HT1080 (cell line): ENCODE measurements at regions not wholly inside any gene's neighbourhood (a gene's known extent, or its start where the extent isn't known, plus 50 kb on each side); places are given as distances from the start of the nearest gene placed in this dataset.
"Not testable (repeated sequence)": the region's sequence is repeated elsewhere in the genome, so short reads cannot be mapped to it uniquely, and the experiment has no call there.

ENCODE experiments used
- DNase-seq: peaks from one replicate; pipeline ENCODE4 v3.0.0-alpha.2; 2015; ENCODE audit warnings: low read depth

DNA sequence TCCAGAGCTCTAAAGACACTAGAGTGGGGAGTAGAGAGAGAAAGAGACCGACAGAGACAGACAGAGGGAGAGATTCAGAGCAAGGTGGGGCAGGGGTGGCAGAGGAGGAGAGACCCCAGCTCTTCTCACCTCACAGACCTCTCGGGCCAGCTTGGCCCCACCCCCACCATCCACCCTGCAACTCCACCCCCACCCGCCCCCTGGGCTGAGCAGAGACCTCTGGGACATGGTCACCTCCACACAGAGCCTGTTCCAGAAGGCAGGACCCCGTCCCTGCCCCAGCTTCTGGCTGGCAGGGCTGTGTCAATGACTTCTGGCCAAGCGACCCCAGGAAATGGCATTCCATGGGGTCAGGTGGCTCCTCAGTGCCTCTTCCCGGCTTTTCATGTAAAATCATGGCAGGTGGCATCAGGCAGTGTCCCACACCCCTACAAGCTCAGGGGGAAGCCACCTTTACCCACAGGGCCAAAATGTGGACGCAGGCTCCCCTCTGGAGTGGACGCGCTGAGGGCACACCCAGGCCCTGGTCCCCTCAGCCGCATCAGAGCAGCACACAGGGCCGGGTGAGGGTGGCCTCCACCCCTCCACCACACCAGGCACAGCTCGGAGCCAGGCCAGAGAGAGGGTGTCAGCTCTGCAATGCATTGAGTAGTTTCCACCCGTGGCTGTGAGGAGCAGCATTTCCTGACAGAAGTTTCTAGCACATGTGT is 131.2 kb upstream of the LPCAT1 start:
- DNase-seq = no peak

DNA sequence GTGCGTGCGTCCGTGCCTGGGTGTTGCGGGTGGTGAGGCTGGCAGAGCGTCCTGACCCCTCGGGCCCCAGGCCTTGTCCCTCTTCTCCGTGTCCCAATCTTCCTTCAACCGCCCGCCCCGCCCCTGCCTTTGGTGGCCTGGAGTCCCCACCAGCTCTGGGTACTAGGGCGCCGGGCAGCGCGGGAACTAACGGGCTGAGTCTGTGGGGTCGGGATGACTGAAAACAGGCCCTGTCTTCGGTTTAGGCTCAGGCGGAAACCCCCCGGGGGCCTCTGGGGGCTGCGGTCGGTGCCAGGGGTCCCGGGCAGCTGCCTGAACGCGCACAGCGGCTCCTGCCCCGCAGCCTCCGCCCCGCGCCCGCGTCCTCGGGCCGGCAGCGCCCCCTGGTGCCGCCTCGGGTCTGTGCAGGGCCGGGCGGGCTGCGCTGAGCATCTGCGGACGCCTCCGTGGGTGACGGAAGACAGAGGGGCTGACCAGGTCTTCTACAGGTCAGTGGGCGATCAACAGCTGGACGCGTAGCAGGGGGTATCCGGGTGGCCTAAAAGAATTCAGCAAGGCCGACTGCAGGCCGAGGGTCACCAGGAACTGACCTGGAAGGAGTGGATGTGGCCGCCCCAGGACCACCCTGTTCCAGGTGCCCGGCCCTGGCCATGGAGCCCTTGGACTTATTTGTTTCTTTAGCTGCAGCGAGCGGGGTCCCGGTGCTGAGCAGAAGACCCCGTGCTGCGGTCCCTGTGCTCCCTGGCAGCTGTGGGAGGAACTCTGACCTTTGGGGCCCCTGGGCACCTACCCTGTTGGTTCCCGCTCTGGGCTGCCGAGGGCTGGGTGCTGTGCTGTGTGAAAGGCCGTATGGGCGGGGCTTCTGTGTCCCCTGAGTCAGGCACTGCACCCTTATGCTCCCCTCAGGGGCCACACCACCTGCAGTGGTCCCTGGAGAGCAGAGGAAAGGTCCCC is 130.2 kb upstream of the LPCAT1 start:
- DNase-seq = not testable (repeated sequence)

DNA sequence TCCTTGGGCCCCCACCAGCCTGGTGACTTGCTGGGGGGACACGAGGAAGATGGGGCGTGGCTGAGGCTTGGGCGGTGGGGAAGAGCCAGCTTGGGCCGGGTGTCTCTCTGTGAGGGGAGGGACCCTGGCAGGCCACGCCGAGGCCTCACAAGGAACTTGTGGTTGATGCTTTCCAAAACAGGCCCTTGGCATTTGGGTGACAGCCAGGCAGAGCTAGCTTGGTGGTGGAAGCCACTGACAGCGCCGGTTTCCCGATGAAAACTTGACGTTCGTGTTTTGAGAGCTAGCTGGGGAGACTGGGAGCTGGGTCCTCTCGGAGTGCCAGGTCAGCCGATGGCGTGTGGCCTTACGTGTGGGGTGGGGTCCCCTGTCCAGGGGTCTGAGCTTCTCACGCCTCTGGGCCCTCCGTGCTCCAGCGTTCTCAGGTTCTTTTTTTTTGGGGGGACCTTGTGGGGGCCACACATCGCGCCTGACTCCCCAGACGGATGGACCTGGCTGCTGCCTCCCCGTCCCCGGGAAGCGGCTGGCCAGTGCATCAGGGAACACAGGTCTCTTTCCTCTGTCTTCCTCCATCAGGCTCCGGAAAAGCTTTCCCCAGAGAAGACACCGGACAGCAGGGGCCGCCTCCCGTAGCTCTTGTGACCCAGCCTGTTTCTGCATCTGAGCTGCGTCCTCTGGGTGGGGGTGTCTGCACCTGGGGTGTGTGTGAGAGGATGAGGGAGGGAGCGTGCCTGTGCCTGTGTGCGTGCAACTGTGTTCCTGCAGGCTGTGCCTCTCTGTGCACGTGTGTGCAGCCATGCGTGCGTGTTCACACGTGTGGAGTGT is 129.3 kb upstream of the LPCAT1 start:
- DNase-seq = no peak

DNA sequence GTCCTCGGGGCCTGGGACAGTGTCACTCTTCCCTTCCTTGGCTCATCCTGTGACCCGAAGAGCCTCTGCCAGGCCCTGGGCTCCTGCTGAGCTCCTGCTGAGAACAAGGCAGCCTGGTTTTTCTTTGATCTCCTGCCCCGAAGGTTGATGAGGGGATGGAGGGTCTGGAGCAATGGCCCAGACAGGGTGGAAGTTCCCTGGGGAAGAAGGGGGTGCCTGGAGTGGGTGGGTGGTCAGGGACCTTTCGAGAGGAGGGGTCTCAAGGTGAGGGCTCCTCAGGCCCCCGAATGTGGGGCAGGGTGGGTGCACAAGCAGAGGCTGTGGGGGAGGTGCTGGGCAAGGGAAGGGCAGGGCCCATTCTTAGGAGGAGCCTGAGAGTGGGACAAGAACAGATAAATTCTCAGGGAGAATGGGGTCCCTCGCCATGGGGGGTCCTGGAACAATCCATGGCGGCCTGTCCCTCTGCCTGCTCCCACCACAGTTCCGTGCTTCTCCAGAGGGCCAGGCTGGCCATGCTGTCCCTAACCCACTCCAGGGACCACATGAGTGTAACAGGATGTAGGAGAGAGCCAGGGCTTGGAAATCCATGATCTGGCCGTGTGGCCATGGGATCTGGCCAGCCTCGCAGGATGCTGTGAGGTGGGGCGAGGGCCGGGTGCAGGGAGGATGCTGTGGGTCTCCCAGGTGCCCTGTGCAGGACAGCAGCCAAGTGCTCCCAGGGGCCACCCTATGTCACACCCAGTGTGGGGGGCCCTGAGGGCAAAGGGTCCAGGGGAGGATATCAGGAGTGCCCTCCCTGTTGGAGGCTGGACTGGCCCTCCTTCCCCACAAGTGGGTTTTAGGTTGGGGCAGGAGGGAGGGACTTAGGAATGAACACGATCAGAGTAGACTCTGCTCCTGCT is 128.5 kb upstream of the LPCAT1 start:
- DNase-seq = no peak

DNA sequence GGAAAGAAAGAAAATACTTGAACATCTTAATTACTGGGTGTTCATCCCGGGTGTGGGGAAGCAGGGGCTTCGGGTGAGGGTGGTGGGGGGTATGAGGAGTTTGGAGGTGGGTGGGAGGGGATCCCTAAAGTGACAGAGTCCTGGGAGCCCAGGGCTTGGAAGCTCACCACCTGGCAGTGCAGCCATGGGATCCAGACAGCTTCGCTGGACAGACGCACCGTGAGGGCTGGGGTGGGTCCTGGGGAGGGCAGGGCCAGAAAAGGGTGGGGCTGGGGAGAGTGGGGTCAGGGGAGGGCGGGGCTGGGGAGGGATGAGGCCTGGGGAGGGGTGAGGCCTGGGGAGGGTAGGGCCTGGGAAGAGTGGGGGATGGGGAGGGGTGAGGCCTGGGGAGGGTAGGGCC is 127.5 kb upstream of the LPCAT1 start:
- no peak for DNase-seq

DNA sequence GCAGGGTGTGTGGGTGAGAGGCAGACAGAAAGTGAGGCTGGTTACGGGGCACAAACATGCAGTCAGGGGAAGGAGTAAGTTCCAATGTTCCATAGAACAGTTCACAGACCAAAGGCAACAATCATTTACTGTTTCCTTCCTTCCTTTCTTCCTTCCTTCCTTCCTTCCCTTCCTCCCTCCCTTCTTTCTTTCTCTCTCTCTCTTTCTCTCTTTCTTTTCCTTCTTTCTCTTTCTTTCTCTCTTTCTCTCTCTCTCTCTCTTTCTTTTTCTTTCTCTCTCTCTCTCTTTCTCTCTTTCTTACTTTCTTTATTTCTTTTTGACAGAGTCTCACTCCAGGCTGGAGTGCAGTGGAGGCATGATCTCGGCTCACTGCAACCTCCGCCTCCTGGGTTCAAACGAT is 125.8 kb upstream of the LPCAT1 start:
- DNase-seq = no peak

DNA sequence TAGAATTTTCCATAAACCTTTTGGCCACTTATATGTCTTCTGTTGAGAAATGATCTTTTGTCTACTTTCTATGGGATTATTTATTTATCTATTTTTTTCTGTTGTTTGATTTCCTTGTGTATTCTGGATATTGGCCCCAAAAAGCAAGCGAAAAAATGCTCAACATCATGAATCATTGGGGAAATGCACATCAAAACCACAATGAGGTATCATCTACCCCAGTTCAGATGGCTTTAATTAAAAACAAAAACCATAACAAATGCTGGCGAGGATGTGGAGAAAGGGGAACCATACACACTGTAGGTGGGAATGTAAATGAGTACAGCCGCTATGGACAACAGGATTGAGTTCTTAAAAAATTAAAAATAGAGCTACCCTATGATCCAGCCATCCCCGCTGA is 125.0 kb upstream of the LPCAT1 start:
- no peak for DNase-seq

DNA sequence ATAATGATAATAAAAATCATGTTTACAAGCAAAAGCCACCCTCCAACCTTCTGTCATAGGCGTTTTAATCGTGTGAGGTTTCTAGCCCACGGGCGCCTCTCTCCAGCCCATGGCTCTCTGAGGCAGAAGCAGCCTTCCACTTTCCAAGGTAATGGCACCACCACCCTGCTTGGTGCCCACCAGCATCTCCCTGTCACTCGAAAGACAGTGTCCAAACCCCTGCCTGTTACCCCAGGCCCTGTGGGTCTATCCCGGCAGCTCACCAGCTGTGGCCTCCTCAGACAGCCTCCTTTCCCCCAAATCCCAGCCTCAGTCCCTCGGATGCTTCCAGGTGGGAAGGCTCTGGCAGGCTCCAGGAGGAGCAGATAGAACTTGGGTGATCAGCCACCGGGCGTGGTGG is 123.8 kb upstream of the LPCAT1 start:
- DNase-seq = no peak

DNA sequence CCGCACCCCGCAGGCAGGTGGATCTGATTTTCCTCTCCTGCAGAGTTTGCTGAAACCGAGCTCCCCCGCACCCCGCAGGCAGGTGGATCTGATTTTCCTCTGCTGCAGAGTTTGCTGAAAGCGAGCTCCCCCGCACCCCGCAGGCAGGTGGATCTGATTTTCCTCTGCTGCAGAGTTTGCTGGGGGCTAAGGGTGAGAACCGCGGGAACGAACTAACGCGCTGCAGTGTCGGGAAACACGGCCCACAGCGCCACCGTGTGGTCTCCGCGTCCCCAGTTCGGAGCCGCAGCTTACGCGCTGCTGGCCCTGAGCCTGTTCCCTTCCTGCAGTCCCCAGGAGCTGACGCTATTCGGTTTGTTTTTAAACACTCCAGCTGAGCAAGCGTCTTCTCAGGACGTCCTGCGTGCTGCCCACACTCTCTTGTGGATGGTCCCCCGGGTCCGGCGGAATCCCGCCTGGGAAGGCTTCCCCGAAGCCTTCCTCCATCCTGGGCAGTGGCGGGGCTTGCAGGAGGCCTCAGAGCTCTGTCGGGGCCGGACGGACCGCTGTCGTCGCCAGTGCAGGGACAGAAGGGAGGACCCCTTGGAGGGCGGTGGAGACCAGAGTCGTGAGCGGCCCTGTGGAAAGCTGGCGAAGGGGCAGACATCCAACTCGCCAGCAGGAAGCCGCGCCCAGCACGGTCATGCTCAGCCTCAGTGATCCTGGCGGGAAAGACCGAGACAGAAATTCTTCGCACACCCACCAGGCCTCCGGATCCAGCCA is 121.2 kb upstream of the LPCAT1 start:
- peak; percentile 76 for DNase-seq

DNA sequence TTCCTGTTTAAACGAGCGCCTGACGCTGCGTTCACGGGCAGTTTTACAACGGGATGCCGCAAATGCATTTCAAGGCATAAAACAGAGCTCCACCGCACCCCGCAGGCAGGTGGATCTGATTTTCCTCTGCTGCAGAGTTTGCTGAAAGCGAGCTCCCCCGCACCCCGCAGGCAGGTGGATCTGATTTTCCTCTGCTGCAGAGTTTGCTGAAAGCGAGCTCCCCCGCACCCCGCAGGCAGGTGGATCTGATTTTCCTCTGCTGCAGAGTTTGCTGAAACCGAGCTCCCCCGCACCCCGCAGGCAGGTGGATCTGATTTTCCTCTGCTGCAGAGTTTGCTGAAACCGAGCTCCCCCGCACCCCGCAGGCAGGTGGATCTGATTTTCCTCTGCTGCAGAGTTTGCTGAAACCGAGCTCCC is 120.6 kb upstream of the LPCAT1 start:
- not testable (repeated sequence) for DNase-seq

DNA sequence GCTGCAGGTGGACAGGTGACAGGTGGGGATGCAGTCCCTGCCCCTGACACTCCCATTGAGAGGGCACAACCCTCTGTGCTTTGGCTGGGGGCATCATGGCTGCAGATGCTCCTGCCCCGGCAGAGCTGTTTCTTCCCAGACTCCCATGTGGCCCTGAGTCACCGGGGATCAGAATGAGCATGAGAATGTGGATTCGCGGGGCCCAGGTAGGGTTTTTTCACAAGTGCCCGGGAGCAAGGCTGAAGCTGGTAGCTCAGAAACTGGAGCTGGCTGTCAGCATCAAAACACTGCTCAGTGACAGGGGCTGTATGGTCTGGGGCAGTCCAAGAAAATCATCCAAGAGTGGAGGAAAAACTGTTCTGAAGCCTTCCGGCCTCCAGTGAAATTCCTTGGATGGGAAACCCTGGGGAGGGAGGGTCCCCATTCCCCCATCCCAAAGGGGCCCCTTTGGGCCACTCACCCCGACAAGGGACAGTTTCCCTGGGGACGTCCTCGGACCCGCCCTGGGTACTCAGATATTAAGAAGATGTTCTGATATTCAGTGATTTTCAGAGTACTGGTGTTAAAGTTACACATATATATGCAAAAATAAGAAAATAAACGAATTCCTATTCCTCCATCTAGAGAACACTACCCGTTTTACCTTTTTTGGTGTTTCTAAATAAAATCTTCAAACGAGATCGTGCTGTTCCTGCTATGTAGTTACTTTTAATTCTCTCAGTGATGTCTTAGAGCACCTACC is 120.1 kb upstream of the LPCAT1 start:
- DNase-seq = no peak

DNA sequence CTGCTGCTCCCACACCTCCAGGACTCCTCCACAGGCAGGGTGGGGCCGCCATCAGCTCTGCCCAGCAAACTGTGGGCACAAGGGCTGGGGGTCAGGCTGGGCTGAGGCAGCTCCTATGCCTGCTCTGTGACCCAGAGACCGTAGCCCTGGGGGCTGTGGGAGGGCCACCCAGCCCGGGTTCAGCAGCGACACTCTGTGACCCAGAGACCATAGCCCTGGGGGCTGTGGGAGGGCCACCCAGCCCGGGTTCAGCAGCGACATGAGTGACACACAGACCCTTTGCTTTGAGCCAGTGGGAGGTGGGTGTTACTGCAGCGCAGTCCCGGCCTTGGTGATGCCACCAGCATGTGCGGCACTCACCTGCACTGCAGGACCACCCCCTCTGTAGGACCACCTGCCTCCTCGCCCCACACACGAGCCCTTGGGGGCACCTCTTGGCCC is 118.9 kb upstream of the LPCAT1 start:
- no peak for DNase-seq

DNA sequence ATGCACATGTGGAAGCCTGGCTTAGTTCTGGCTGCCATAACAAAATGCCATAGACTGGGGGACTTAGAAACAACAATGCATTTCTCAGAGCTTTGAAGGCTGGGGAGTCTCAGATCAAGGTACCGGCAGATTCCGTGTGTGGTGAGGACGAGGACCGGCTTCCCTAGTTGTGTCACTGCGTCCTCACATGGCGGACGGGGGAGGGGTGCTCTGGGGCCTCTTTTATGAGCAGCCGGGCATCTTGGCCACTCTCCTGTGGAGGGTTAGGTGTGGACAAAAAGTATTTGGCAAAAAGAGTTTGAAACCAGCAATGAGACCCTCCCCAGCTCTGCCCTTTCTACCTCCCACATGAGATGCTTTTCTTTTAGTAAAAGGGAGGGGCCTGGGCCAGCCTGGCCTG is 118.5 kb upstream of the LPCAT1 start:
- DNase-seq = no peak

DNA sequence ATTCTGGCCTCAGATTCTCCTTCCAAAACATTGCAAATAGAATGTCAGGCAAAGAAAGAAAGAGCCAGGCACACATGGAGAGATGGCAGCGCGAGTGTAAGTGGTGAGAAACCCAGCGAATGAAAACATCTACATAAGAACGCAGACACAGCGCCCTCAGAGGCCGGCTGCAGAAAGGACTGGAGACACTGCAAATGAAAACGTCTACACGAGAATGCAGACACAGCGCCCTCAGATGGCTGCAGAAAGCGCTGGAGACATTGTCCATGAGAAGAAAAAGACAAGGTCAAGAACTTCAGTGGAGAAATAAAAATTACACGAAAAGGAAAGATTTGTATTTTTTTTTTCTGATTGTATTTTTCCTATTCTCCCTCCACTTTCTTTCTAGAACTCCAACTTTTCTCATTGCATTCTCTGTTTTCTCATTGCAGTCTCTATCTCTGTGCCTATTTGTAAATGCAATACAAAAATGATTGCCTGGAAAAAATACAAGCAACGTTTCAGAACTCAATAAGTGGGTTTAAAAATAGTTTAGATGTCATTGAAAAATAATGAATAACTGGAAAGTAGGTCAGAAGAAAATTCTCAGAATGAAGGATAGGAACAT is 117.9 kb upstream of the LPCAT1 start:
- DNase-seq = peak; percentile 74

DNA sequence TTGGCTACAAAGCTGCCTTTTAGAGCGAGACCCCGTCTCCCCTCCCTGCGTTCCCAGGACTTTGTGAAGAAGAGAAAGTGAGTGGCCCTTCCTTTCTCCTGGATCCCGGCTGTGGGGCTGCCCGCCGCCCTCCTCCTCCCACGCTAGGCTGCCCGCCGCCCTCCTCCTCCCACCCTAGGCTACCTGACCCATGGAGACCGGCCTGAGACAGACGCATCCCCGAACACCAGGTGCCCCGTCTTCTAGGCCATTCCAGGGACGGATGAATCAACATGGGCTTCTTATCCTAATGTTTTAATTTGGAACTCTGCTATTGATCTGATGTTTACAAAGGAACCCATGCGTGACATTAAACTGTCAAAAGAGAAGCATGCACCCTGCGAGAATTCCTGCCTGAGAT is 117.3 kb upstream of the LPCAT1 start:
- no peak for DNase-seq

DNA sequence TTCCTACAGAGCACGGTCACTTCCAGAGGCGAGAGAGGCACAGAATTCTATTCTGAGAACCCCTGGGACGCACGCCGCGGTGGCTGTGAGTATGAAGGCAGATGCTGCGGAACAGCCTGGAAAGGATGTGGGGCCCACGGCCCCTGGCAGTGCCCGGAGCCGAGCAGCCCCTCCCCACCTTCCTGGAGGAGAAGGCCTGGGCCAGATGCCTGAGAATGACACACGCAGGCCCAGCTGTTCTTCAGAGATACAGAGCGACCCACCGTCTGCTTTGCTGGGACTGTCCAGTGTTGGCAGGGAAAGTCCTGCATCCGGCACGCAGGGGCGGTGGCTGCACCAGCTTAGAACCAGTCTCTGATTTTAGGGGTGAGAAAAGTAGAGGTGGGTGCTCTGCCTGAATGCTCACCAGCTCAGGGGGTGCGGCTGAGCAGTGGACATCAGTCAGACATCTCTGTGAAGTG is 116.7 kb upstream of the LPCAT1 start:
- no peak for DNase-seq

DNA sequence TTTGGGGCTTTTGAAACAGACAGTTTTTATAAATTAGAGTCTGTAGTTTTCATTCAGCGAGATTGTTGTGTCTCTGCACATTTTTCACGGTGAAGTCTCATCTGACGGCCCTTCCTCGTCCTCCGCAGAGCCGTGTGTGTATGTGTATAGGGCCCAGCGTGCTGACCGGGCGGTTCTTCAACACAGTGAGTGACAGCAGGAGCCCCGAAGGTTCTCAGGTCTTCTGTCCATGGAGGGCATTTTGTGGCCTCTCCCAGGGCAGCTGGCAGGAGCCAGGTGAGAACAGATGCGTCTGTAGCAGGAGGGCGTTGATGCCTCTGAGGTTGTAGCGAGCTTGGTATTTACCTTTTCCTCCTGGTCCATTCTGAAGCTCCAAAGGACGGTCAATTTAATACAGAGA is 116.0 kb upstream of the LPCAT1 start:
- no peak for DNase-seq

DNA sequence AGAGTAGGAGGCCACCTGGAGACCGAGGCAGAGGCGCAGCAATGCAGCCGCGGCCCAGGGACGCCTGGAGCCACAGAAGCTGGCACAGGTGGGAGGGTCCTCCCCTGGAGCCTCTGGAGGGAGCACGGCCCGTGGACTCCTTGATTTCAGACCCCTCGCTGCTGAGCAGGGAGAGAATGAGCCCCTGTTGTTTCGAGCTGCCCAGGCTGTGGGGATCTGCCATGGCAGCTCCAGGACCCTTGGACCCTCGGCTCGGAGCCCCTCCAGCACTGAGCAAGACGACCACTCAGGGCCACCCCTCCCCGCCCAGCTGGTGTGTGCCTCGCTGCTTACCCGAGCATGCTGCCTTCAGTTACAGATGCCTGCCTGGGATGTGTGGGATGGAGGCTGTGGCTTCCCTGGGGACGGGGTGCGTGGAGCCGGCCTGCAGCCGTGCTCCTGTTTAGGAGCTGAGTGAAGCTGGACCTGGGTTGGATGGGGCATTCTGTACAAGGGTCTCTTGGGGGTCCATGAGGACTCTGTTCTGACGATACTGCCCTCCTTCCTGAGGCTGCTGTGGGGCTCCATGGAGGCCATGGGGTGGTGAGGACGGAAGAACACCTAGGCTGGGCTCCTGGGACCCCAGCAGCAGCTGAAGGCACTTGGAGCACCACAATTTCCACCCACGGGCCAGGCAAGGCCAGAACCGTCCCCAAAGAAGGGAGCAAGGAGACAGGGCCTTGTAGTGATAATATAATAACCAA is 115.1 kb upstream of the LPCAT1 start:
- no peak for DNase-seq
